IPS DF 4.7 (cell line): ENCODE measurements at regions not wholly inside any gene's neighbourhood (a gene's known extent, or its start where the extent isn't known, plus 50 kb on each side); places are given as distances from the start of the nearest gene placed in this dataset.
"Not testable (repeated sequence)": the region's sequence is repeated elsewhere in the genome, so short reads cannot be mapped to it uniquely, and the experiment has no call there.

Source experiments
- DNase-seq: peaks from one replicate; pipeline ENCODE4 v3.0.0-alpha.2; 2013; ENCODE audit warnings: low spot score; ENCODE audit errors: extremely low read depth

- DNase-seq = no peak
These were observed 622.0 kb upstream of the GOT2 start for GRCh38 chr16:59356144-59356543.

DNA sequence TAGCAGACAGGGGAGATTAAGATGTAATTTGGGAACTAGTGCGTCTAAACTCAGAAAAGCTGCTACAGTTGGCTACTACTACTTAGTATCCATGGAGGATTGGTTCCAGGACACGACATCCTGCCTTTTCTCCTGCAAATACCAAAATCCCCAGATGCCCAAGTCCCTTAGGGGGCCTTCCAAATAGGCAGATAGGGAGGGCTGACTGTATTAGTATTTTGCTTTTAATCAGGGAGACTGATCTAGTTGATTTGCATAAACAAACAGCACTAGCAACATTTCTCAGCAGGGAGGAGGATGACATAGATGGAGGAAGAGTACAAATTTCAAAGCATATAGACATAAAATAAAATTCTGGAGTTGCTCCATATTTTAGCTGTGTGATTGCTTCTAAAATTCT is 621.6 kb upstream of the GOT2 start:
- no peak for DNase-seq

DNA sequence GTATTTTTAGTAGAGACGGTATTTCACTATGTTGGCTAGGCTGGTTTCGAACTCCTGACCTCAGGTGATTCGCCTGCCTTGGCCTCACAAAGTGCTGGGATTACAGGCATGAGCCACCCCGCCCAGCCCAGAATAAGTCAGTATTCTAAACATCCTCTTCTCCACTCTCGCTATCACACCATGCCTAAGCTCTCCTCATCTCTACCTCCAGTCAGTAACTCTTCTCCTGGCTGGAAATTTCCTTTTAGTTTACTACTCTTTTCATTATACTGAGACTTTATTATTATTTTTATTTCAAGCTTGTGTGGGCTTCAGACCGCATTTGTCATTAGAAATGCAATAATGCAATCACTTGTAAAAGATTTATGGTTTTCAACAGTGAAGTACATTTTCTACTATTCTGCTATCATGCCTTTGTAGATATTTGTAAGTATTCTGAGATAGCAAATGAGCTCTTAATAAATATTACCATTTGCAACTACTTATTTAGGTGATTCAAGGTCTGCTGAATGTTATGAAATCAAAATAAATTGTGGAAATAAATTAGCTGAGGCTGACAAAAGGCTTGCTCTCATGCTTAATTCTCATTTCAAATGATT is 617.3 kb upstream of the GOT2 start:
- no peak for DNase-seq

GRCh38 chr16:59350670-59351069 is 616.6 kb upstream of the GOT2 start:
- DNase-seq = no peak

- DNase-seq = no peak
These were observed 608.6 kb upstream of the GOT2 start for GRCh38 chr16:59342669-59343068.

GRCh38 chr16:59341368-59341767 is 607.3 kb upstream of the GOT2 start:
- DNase-seq = no peak

GRCh38 chr16:59339871-59340270 is 605.8 kb upstream of the GOT2 start:
- DNase-seq = no peak

DNA sequence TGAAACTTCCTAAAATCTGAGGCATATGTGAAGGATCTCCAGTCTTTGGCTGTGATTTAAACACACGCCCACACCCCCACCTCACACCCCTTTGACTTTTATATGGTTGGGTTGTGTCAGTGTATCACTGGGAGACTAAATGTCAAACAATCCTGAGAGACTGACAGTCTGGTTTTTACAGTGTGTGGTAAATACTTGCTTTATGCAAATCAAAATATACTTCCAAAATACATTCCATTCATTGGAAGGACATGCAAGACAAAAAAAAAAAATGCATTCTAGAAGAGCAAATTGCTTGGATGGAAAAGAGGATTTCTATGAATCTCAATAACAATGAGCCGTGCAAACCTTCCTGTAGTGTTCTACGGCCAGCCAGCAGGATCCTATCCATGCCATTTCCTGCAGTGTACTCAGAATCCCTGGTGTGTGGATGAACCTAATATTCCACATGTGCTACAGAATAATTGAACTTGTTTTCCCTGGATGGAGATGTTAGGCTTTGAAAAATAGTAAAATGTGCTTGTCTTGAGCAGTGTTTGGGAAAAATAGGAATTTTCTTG is 602.1 kb upstream of the GOT2 start:
- no peak for DNase-seq

DNA sequence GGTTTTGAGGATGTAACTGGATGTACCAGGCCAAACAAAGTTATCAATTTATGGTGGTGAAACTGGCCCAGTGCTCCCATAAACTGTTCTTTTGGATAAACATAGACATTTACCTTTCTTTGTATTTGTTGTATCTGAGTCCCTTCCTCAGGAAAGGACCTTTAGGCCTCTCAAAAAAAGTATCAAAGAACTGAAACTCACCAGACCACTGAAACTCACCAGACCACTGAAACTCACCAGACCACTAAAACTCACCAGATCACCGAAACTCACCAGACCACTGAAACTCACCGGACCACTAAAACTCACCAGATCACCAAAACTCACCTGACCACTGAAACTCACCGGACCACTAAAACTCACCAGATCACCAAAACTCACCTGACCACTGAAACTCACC is 597.6 kb upstream of the GOT2 start:
- not testable (repeated sequence) for DNase-seq

DNA sequence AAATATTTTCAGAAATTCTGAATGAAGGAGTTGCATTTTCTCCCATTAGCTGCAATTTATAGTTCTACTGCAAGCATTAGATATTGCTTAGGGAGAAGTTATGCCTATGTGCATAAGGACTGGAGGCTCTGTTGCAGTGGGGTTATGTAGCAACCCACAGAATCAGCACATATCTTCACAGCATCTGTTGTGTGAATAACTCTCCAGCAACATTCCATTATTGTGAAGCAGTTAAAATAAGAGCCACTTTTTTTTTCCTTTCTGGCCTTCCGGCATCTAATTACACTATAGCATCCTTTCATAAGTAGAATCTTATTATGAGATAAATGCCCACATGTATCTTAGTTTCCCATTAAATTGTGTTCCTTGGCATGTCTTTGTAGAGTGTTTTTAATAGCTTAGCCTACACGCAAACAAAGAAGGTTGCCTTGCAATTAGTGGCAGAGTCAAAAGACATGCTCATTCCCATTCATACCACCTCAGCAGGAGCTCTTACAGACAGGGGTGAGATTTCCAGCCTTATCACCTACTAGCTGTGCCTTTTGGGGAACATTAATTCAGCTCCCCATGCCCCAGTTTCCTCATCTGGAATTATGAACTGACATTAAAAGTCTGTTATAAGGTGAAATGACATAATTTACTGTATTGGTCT is 596.0 kb upstream of the GOT2 start:
- DNase-seq = no peak

DNA sequence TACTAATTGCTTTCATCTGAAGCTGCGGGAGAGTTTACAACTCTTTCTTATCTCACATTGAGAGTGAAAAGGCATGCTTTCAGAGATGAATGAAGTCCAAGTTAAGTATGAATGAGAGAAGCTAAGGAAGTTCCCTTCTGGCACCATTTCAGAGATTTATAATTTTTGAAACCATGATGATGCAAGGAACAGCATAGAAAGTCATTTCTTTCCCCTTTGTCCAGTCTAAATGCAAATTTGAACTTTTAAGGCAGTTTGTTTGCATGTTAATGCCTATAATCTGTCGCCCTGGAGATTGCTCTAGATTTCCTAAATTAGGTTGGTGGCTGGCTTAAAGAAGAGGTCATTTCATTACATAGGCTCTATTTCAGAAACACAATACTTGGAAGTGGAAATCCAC is 594.8 kb upstream of the GOT2 start:
- DNase-seq = no peak

GRCh38 chr16:59327894-59328293 is 593.8 kb upstream of the GOT2 start:
- DNase-seq = no peak

DNA sequence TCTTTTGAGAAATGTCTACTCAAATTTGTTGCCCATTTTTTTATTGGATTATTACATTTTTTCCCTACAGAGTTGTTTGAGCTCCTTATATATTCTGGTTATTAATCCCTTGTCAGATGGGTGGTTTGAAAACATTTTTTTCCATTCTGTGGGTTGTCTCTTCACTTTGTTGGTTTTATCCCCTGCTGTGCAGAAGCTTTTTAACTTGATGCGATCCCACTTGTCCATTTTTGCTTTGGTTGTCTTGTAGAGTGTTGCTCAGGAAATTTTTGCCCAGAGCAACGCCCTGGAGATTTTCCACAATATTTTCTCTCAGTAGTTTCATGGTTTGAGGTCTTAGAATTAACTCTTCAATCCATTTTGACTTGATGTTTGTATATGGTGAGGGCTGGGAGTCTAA is 592.8 kb upstream of the GOT2 start:
- DNase-seq = no peak

- DNase-seq = no peak
These were observed 590.3 kb upstream of the GOT2 start for GRCh38 chr16:59324462-59324861.

DNA sequence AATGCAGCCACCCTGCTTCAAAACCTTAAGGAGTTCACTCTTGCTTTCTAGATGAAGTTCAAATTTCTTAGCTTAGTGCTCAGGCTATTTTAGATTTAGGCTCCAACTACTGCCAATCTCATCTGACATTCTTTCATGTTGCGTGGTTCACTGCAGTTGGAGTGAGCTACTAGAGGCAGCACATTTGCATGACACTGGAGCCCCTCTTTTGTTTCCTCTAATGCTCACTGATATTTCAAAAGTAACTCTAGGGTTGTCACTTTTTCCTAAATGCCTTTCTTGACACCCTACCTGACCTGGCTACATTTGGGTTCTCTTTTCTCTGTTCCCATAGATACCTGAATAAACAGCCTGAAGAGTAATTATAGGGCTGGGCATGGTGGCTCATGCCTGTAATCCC is 586.5 kb upstream of the GOT2 start:
- no peak for DNase-seq

- no peak for DNase-seq
These were observed 585.8 kb upstream of the GOT2 start for GRCh38 chr16:59319871-59320270.

DNA sequence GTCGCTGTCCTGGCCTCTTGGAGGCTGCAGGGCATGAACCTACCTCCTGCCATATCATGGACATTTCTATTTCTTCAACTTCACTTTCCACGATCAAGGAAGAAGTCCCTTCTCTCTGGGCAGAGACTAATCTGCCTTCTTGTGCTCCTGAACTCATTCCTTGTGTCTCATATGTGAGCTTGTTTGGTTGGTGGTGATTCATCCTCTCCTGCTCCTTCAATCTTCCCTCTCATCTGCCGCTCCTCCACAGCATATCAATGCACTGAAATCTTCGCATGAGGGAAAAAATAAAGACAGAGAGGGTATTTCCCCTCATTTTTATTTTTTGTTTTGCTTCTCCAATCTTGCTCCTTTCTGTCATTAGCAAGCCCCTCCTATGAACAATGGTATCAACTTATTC is 571.7 kb upstream of the GOT2 start:
- no peak for DNase-seq

GRCh38 chr16:59296888-59297287 is 562.8 kb upstream of the GOT2 start:
- no peak for DNase-seq

GRCh38 chr16:59295993-59296736 is 562.0 kb upstream of the GOT2 start:
- DNase-seq = no peak

DNA sequence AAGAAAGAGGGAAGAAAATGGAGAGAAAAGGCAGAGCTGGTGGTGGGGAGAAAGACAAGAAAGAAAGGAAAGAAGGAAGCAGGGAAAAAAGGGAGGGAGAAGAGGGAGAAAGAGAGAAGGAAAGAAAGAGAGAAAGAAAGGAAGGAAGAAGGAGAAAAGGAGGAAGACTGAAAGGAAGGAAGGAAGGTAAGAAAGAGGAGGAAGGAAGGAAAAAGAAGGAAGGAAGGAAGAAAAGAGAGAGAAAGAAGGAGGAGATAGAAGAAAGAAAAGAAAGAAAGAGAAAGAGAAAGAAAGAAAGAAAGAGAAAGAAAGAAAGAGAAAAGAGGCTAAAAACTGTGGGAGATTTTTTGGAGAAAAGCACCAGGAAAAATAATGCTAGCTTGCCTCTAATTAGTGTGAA is 561.4 kb upstream of the GOT2 start:
- DNase-seq = no peak

GRCh38 chr16:59290718-59291117 is 556.6 kb upstream of the GOT2 start:
- DNase-seq = no peak

DNA sequence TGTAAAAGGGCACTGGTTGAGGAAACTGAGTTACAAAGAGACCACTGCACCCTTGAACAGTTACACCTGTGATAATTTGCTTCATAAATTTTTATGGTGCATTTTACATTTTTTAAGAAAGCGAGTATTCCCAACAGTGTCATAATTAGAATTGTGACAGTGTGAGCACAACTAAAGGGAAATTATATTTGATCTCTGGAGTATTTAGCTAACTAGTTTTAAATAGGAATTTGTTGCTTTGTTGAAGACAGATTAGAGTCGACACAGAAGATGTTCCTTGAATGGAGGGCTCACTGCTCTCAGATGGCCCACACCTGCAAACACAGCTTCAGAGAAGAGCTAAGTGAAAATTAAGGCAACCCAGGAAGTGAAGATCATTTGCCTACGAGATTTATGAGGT is 555.0 kb upstream of the GOT2 start:
- DNase-seq = no peak

GRCh38 chr16:59274141-59274540 is 540.0 kb upstream of the GOT2 start:
- DNase-seq = no peak
